MG63 (cell line): ENCODE measurements at regions not wholly inside any gene's neighbourhood (a gene's known extent, or its start where the extent isn't known, plus 50 kb on each side); places are given as distances from the start of the nearest gene placed in this dataset.
"Not testable (repeated sequence)": the region's sequence is repeated elsewhere in the genome, so short reads cannot be mapped to it uniquely, and the experiment has no call there.

Experiments used
- DNase-seq: peaks from one replicate; pipeline ENCODE4 v3.0.0-alpha.2; 2020
- H3K27me3 ChIP-seq: fragments of 250-450 bp; sonication (Bioruptor Pico); 2 replicates; pipeline ENCODE4 v1.5.1; 2020; ENCODE audit warnings: mild to moderate bottlenecking, moderate library complexity
- H3K36me3 ChIP-seq: fragments of 250-450 bp; sonication (Bioruptor Pico); 2 replicates; pipeline ENCODE4 v1.5.1; 2020; ENCODE audit warnings: mild to moderate bottlenecking, moderate library complexity
- H3K4me3 ChIP-seq: fragments of 250-450 bp; sonication (Bioruptor Pico); 2 replicates; pipeline ENCODE4 v1.5.1; 2020; ENCODE audit warnings: mild to moderate bottlenecking, moderate library complexity
- H3K9me3 ChIP-seq: fragments of 250-450 bp; sonication (Bioruptor Pico); 2 replicates; pipeline ENCODE4 v1.5.1; 2020; ENCODE audit warnings: mild to moderate bottlenecking, moderate library complexity

GRCh38 chr7:26071622-26072456, 80.2 kb upstream of the NFE2L3 start:
- DNase-seq = no peak
- no peaks in the 10 kb centered on the region for H3K36me3 ChIP-seq

GRCh38 chr7:26073041-26073440, 79.0 kb upstream of the NFE2L3 start:
- peaks cover 7% of the 10 kb centered on the region; the same call in 1 of the 2 replicates for H3K27me3 ChIP-seq
- DNase-seq = no peak
- no peak overlapping the region for H3K4me3 ChIP-seq
- H3K36me3 ChIP-seq = no peaks in the 10 kb centered on the region
- no peaks in the 10 kb centered on the region for H3K9me3 ChIP-seq

More at GRCh38 chr7:26071622-26072456, 80.2 kb upstream of the NFE2L3 start:
- H3K9me3 ChIP-seq = no peaks in the 10 kb centered on the region
- no peak overlapping the region for H3K4me3 ChIP-seq
- H3K27me3 ChIP-seq = peaks cover 4% of the 10 kb centered on the region

GRCh38 chr7:26074919-26075318, 77.1 kb upstream of the NFE2L3 start:
- peaks cover 19% of the 10 kb centered on the region for H3K27me3 ChIP-seq
- H3K4me3 ChIP-seq = no peak overlapping the region
- DNase-seq = no peak
- no peaks in the 10 kb centered on the region for H3K9me3 ChIP-seq
- H3K36me3 ChIP-seq = no peaks in the 10 kb centered on the region

- H3K9me3 ChIP-seq = no peaks in the 10 kb centered on the region
- H3K4me3 ChIP-seq = no peak overlapping the region
- no peaks in the 10 kb centered on the region for H3K36me3 ChIP-seq
- DNase-seq = no peak
- peaks cover 21% of the 10 kb centered on the region for H3K27me3 ChIP-seq
These were observed 75.3 kb upstream of the NFE2L3 start for GRCh38 chr7:26076691-26077090.

- Histone ChIP-seq H3K9me3 (no peaks in the 10 kb centered on the region), H3K36me3 (no peaks in the 10 kb centered on the region), H3K27me3 (peaks cover 30% of the 10 kb centered on the region), H3K4me3 (no peak overlapping the region)
- peak; percentile 63 for DNase-seq
These were observed 73.3 kb upstream of the NFE2L3 start for GRCh38 chr7:26078437-26079336.

- H3K9me3 ChIP-seq = no peaks in the 10 kb centered on the region
- no peak for DNase-seq
- H3K36me3 ChIP-seq = no peaks in the 10 kb centered on the region
- H3K27me3 ChIP-seq = peaks cover 28% of the 10 kb centered on the region
- no peak overlapping the region for H3K4me3 ChIP-seq
These were observed 70.4 kb upstream of the NFE2L3 start for GRCh38 chr7:26081638-26082037.

GRCh38 chr7:26083113-26083512, 68.9 kb upstream of the NFE2L3 start:
- H3K36me3 ChIP-seq = no peaks in the 10 kb centered on the region
- no peak for DNase-seq
- H3K4me3 ChIP-seq = no peak overlapping the region
- H3K9me3 ChIP-seq = no peaks in the 10 kb centered on the region
- H3K27me3 ChIP-seq = peaks cover 22% of the 10 kb centered on the region

GRCh38 chr7:26084418-26084817, 67.6 kb upstream of the NFE2L3 start:
- DNase-seq = no peak
- Histone ChIP-seq H3K4me3 (no peak overlapping the region), H3K27me3 (peaks cover 15% of the 10 kb centered on the region), H3K9me3 (no peaks in the 10 kb centered on the region), H3K36me3 (no peaks in the 10 kb centered on the region)

- H3K27me3 ChIP-seq = peaks cover 9% of the 10 kb centered on the region
- no peak overlapping the region for H3K4me3 ChIP-seq
- no peaks in the 10 kb centered on the region for H3K9me3 ChIP-seq
- DNase-seq = no peak
- H3K36me3 ChIP-seq = no peaks in the 10 kb centered on the region
These were observed 66.2 kb upstream of the NFE2L3 start for GRCh38 chr7:26085771-26086170.

- H3K4me3 ChIP-seq = no peak overlapping the region
- H3K27me3 ChIP-seq = peaks cover 9% of the 10 kb centered on the region
- H3K9me3 ChIP-seq = no peaks in the 10 kb centered on the region
- no peak for DNase-seq
- no peaks in the 10 kb centered on the region for H3K36me3 ChIP-seq
These were observed 64.5 kb upstream of the NFE2L3 start for GRCh38 chr7:26087321-26088091.

- H3K4me3 ChIP-seq = not testable (repeated sequence)
These were observed 62.5 kb upstream of the NFE2L3 start for GRCh38 chr7:26089469-26089868.

GRCh38 chr7:26090927-26091519, 61.0 kb upstream of the NFE2L3 start:
- DNase-seq = no peak
- Histone ChIP-seq H3K9me3 (no peaks in the 10 kb centered on the region), H3K36me3 (no peaks in the 10 kb centered on the region), H3K27me3 (no peaks in the 10 kb centered on the region), H3K4me3 (peak overlapping the region; percentile 20; the same call in 1 of the 2 replicates)

More at GRCh38 chr7:26089469-26089868, 62.5 kb upstream of the NFE2L3 start:
- not testable (repeated sequence) for H3K9me3 ChIP-seq, H3K27me3 ChIP-seq, H3K36me3 ChIP-seq, DNase-seq

- no peaks in the 10 kb centered on the region for H3K9me3 ChIP-seq
- no peak for DNase-seq
- H3K27me3 ChIP-seq = no peaks in the 10 kb centered on the region
- H3K36me3 ChIP-seq = no peaks in the 10 kb centered on the region
- no peak overlapping the region for H3K4me3 ChIP-seq
These were observed 60.1 kb upstream of the NFE2L3 start for GRCh38 chr7:26091933-26092332.

- H3K36me3 ChIP-seq = no peaks in the 10 kb centered on the region
- no peak for DNase-seq
- no peak overlapping the region for H3K4me3 ChIP-seq
- H3K9me3 ChIP-seq = no peaks in the 10 kb centered on the region
- H3K27me3 ChIP-seq = no peaks in the 10 kb centered on the region
These were observed 59.0 kb upstream of the NFE2L3 start for GRCh38 chr7:26093023-26093422.

GRCh38 chr7:26096136-26096535, 55.9 kb upstream of the NFE2L3 start:
- Histone ChIP-seq H3K27me3 (no peaks in the 10 kb centered on the region), H3K9me3 (no peaks in the 10 kb centered on the region), H3K4me3 (no peak overlapping the region), H3K36me3 (no peaks in the 10 kb centered on the region)
- no peak for DNase-seq

GRCh38 chr7:26097837-26098668, 53.9 kb upstream of the NFE2L3 start:
- H3K36me3 ChIP-seq = no peaks in the 10 kb centered on the region
- no peaks in the 10 kb centered on the region for H3K9me3 ChIP-seq
- no peaks in the 10 kb centered on the region for H3K27me3 ChIP-seq
- no peak for DNase-seq
- H3K4me3 ChIP-seq = no peak overlapping the region
